ENCODE measurements at regions not wholly inside any gene's neighbourhood (a gene's known extent, or its start where the extent isn't known, plus 50 kb on each side); places are given as distances from the start of the nearest gene placed in this dataset.

DNA sequence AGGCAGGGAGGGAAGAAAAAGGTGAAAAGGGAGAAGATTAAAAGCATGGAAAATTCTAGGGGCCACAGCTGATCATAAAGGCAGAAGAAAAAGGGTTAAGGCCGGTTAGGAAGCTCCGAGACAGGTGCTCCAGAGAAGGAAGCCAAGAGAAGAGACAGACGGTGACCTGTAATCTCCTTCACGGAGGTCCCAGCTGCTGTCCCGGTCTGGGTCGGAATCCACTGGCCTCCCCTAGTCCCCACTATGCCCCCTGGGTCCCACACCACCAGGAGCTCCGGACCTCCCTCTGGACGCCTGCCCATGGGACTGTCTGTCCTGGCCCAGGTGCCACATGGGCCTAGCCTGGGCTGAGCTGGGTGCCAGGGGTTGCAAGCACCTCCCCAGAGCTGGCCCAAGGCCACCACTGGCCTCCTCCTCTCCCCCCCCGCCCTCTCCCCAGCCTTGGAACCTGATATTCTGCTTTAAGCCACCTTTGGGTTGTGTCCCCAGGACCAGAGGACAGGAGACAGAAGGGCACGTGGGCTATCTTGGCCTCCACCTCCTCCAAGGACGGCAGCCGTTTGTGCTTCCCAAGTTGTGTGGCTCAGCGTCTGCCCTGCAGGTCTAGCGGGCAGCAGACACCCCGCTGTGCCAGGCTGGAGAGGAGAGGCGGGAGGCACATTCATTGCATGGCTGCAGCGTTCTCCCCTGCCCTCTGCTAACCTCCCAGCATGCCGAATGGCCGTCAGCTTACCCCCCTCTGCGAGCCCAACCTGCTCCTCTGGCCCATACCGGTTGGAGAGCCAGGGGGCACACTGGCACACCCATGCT is 102.4 kb downstream of the ENGASE start:
- DNase-seq (ENCODE audit: low read depth, low spot score): no peak
- Histone ChIP-seq H3K36me3 (ENCODE audit: control insufficient read depth, insufficient read depth, low read length) (no peaks in the 10 kb centered on the region; the same call in 1 of the 2 replicates), H3K27me3 (ENCODE audit: control insufficient read depth, insufficient read depth, low read length) (no peaks in the 10 kb centered on the region), H3K27ac (ENCODE audit: low read length) (no peak overlapping the region), H3K4me1 (ENCODE audit: control insufficient read depth, insufficient read depth, low read length) (peaks cover 2% of the 10 kb centered on the region; the same call in 1 of the 2 replicates), H3K9me3 (ENCODE audit: control insufficient read depth, insufficient read depth, low read length) (no peaks in the 10 kb centered on the region), H3K4me3 (ENCODE audit: low read length) (no peak overlapping the region)
- no CpG with 5 or more reads among the region's 21 CpGs for WGBS (ENCODE audit: insufficient coverage, insufficient read length)

DNA sequence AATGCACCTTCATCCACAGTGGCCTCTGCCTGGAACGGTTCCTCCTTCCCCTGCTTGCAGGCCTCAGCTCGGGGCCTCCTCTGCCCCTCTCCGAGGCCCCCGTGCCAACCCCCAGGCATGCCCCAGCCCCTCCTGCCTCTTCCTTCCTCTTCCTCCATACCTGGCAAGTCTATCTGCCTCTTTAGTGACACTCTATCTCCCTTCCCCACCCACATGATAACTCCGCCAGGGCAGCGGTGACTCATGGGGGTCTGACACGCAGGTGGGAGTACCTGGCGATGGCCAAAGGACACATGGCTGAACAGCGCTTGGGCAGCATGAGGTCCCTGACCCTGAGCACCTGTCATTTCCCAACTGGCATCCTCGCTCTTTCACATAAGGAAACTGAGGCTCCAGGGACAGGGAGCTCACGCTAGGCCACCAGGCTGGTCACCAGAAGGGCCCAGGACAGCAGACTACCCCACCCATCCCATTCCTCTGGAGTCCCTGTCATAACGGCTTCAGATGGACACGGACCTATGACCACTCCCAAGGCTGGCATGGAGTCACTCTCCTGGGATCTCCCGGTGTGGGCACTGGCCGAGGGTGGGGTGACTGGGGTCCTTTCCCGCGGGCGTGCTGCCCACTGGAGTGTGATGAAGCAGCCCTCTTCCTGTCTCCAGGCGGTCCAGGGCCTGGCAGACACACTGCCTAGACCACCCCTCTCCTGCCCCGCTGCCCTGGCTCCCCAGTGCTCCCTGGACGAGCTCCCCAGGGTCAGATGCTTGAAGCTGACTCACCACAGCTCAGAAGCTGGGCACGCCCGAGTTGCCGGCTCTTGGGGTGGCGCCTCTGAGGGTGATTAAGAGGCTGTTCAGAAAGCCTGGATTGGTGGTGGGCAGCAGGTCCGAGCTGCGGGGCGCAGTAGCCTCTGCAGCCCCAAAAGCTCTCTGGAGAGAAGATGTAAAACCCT is 100.6 kb downstream of the ENGASE start:
- Histone ChIP-seq H3K36me3 (ENCODE audit: control insufficient read depth, insufficient read depth, low read length) (no peaks in the 10 kb centered on the region; the same call in 1 of the 2 replicates), H3K27ac (ENCODE audit: low read length) (no peak overlapping the region), H3K9me3 (ENCODE audit: control insufficient read depth, insufficient read depth, low read length) (no peaks in the 10 kb centered on the region), H3K4me3 (ENCODE audit: low read length) (no peak overlapping the region), H3K27me3 (ENCODE audit: control insufficient read depth, insufficient read depth, low read length) (no peaks in the 10 kb centered on the region), H3K4me1 (ENCODE audit: control insufficient read depth, insufficient read depth, low read length) (peaks cover 2% of the 10 kb centered on the region; the same call in 1 of the 2 replicates)
- DNase-seq (ENCODE audit: low read depth, low spot score): no peak
- WGBS (ENCODE audit: insufficient coverage, insufficient read length): no CpG with 5 or more reads among the region's 28 CpGs

- H3K27me3 ChIP-seq (ENCODE audit: control insufficient read depth, insufficient read depth, low read length): no peaks in the 10 kb centered on the region
- WGBS (ENCODE audit: insufficient coverage, insufficient read length): no CpG with 5 or more reads among the region's 10 CpGs
- no peaks in the 10 kb centered on the region; the same call in 1 of the 2 replicates for H3K36me3 ChIP-seq (ENCODE audit: control insufficient read depth, insufficient read depth, low read length)
- H3K27ac ChIP-seq (ENCODE audit: low read length): no peak overlapping the region
- H3K4me3 ChIP-seq (ENCODE audit: low read length): no peak overlapping the region
- no peaks in the 10 kb centered on the region for H3K9me3 ChIP-seq (ENCODE audit: control insufficient read depth, insufficient read depth, low read length)
- H3K4me1 ChIP-seq (ENCODE audit: control insufficient read depth, insufficient read depth, low read length): peaks cover 2% of the 10 kb centered on the region; the same call in 1 of the 2 replicates
- DNase-seq (ENCODE audit: low read depth, low spot score): no peak
These were observed 99.7 kb downstream of the ENGASE start for GRCh38 chr17:79174193-79174765.

DNA sequence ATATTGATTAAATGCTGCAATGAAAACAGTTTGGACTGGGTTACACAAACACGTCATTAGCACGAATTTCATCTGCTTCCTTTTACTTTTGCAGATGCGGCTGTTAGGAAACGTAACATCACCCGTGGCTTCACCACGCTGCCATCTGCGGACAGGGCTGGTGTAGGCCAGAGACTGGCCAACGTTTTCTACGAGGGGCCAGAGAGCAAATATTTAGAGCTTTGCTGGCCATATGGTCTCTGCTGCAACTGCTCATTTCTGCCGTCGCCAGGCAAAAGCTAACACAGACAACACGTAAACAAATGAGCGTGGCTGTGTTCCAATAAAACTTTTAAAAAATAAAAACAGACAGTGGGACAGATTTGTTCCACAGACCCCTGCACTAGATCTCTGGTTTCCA is 96.6 kb downstream of the ENGASE start:
- no peak for DNase-seq (ENCODE audit: low read depth, low spot score)
- Histone ChIP-seq H3K4me1 (ENCODE audit: control insufficient read depth, insufficient read depth, low read length) (no peaks in the 10 kb centered on the region; the same call in 1 of the 2 replicates), H3K9me3 (ENCODE audit: control insufficient read depth, insufficient read depth, low read length) (no peaks in the 10 kb centered on the region), H3K4me3 (ENCODE audit: low read length) (no peak overlapping the region), H3K36me3 (ENCODE audit: control insufficient read depth, insufficient read depth, low read length) (no peaks in the 10 kb centered on the region), H3K27me3 (ENCODE audit: control insufficient read depth, insufficient read depth, low read length) (no peaks in the 10 kb centered on the region), H3K27ac (ENCODE audit: low read length) (no peak overlapping the region)
- no CpG with 5 or more reads among the region's 13 CpGs for WGBS (ENCODE audit: insufficient coverage, insufficient read length)

DNA sequence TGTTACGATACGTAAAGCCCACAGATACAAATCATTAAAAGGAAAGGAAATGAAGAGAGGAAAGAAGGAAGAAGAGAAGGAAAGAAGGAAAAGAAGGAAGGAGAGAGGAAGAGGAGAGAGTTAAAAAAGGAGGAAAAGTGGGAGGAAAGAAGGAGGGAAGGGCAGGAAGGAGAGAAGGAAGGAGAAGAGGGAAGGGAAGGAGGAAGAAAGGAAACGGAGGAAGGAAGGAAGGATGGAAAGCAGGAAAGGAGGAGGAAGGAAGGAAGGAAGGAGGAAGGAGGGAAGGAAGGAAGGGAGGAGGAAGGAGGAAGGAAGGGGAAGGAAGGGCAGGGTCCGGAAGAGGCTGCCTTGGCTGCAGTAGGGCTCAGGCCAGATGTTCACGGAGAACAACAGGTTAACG is 95.2 kb downstream of the ENGASE start:
- H3K4me1 ChIP-seq (ENCODE audit: control insufficient read depth, insufficient read depth, low read length): no peaks in the 10 kb centered on the region; the same call in 1 of the 2 replicates
- no peak overlapping the region for H3K4me3 ChIP-seq (ENCODE audit: low read length)
- no peak overlapping the region for H3K27ac ChIP-seq (ENCODE audit: low read length)
- no peaks in the 10 kb centered on the region for H3K27me3 ChIP-seq (ENCODE audit: control insufficient read depth, insufficient read depth, low read length)
- whole genome bisulfite sequencing (ENCODE audit: insufficient coverage, insufficient read length): no CpG with 5 or more reads among the region's 6 CpGs
- no peaks in the 10 kb centered on the region for H3K36me3 ChIP-seq (ENCODE audit: control insufficient read depth, insufficient read depth, low read length)
- H3K9me3 ChIP-seq (ENCODE audit: control insufficient read depth, insufficient read depth, low read length): no peaks in the 10 kb centered on the region
- no peak for DNase-seq (ENCODE audit: low read depth, low spot score)

- H3K27ac ChIP-seq (ENCODE audit: low read length): no peak overlapping the region
- no peaks in the 10 kb centered on the region for H3K9me3 ChIP-seq (ENCODE audit: control insufficient read depth, insufficient read depth, low read length)
- no CpG with 5 or more reads among the region's 11 CpGs for WGBS (ENCODE audit: insufficient coverage, insufficient read length)
- no peaks in the 10 kb centered on the region for H3K36me3 ChIP-seq (ENCODE audit: control insufficient read depth, insufficient read depth, low read length)
- no peaks in the 10 kb centered on the region for H3K27me3 ChIP-seq (ENCODE audit: control insufficient read depth, insufficient read depth, low read length)
- H3K4me1 ChIP-seq (ENCODE audit: control insufficient read depth, insufficient read depth, low read length): no peaks in the 10 kb centered on the region; the same call in 1 of the 2 replicates
- no peak overlapping the region for H3K4me3 ChIP-seq (ENCODE audit: low read length)
- no peak for DNase-seq (ENCODE audit: low read depth, low spot score)
These were observed 94.7 kb downstream of the ENGASE start for GRCh38 chr17:79169366-79169765.

DNA sequence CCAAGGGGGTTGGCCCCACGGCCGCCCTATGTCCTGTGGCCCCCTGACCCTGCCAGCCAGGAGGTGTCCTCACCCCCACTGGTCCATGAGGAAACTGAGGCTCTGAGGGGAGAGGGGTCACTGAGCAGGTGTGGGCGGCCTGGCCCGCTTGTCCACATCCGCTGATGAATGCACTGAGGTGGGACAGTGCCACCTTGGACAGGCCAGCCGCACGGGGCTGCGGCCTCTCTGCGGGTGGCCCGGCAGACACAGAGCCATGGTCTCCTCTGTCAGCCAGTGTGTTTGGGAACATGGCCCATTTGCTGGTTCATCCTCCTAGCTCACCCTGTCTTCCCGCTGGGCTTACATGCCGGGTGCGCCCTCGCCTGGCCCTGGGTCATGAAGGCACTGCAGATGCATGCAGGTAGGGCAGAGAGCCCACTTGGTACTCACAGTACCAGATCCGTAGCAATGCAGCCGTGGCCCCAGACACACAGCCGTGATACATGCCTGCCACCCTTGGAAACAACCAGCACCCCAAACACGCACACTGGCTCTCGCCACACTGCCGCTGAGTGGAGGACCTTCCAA is 93.9 kb downstream of the ENGASE start:
- Histone ChIP-seq H3K27ac (ENCODE audit: low read length) (no peak overlapping the region), H3K4me1 (ENCODE audit: control insufficient read depth, insufficient read depth, low read length) (no peaks in the 10 kb centered on the region; the same call in 1 of the 2 replicates), H3K27me3 (ENCODE audit: control insufficient read depth, insufficient read depth, low read length) (no peaks in the 10 kb centered on the region), H3K4me3 (ENCODE audit: low read length) (no peak overlapping the region), H3K9me3 (ENCODE audit: control insufficient read depth, insufficient read depth, low read length) (no peaks in the 10 kb centered on the region), H3K36me3 (ENCODE audit: control insufficient read depth, insufficient read depth, low read length) (no peaks in the 10 kb centered on the region)
- no peak for DNase-seq (ENCODE audit: low read depth, low spot score)
- no CpG with 5 or more reads among the region's 20 CpGs for WGBS (ENCODE audit: insufficient coverage, insufficient read length)

DNA sequence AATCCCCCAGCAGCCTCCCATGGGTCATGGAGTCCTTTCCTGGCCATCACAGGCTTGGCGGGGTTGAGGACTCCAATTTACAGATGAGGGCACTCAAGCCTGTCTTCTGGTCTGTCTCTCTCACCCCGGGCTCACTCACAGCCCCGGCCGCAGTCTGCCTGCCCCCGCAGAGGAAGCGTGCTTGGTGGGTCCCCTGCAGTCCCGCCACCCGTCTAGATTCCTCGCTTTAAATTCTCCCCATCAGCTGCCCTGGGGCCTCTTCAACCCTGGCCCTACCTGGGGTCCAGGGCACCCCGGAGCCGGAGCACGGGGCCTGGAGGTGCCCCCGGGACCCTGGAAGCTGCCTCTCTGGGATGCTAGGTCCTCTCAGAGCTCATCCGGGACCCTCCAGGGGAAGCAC is 92.9 kb downstream of the ENGASE start:
- no peaks in the 10 kb centered on the region for H3K9me3 ChIP-seq (ENCODE audit: control insufficient read depth, insufficient read depth, low read length)
- WGBS (ENCODE audit: insufficient coverage, insufficient read length): no CpG with 5 or more reads among the region's 14 CpGs
- no peaks in the 10 kb centered on the region for H3K27me3 ChIP-seq (ENCODE audit: control insufficient read depth, insufficient read depth, low read length)
- DNase-seq (ENCODE audit: low read depth, low spot score): no peak
- H3K4me3 ChIP-seq (ENCODE audit: low read length): no peak overlapping the region
- H3K36me3 ChIP-seq (ENCODE audit: control insufficient read depth, insufficient read depth, low read length): no peaks in the 10 kb centered on the region
- no peaks in the 10 kb centered on the region for H3K4me1 ChIP-seq (ENCODE audit: control insufficient read depth, insufficient read depth, low read length)
- H3K27ac ChIP-seq (ENCODE audit: low read length): no peak overlapping the region

DNA sequence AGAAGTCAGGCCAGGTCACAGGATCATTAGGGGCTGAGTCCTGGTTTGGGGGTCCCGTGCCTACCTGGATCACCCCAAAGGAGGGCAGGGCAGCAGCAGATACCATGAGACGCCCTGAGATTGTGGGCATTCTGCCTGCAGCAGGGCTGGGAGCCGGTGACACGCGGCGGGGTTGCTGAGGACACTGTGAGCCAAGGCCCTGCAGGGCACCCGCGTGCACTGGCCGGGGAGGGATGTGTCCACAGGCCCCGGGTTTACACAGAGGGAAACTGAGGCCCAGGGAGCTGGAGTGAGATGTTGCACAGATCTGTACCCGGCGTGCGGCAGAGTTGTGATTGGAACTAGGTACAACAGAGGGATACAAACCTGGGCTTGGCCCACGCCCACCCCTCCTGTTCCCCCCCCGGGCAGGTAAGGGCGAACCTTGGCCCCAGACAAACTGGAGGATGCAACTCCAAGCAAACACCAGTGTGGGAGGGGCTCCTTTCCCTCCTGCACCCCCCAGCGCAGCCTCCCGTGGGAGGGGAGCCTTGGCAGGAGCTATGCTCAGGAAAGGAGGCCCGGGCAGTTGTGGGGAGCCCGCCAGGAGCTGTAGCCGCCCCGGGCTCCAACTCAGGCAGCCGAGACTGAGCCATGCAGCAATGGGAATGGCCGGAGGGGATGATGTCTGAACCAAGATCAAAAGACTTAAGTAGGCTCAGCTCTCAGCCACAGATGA is 91.3 kb downstream of the ENGASE start:
- H3K36me3 ChIP-seq (ENCODE audit: control insufficient read depth, insufficient read depth, low read length): no peaks in the 10 kb centered on the region
- H3K27ac ChIP-seq (ENCODE audit: low read length): no peak overlapping the region
- no peak overlapping the region for H3K4me3 ChIP-seq (ENCODE audit: low read length)
- H3K4me1 ChIP-seq (ENCODE audit: control insufficient read depth, insufficient read depth, low read length): no peaks in the 10 kb centered on the region
- no peaks in the 10 kb centered on the region for H3K27me3 ChIP-seq (ENCODE audit: control insufficient read depth, insufficient read depth, low read length)
- no peaks in the 10 kb centered on the region for H3K9me3 ChIP-seq (ENCODE audit: control insufficient read depth, insufficient read depth, low read length)
- no CpG with 5 or more reads among the region's 24 CpGs for whole genome bisulfite sequencing (ENCODE audit: insufficient coverage, insufficient read length)
- DNase-seq (ENCODE audit: low read depth, low spot score): no peak

All from iPS DF 6.9 (cell line).